ENCODE measurements at regions not wholly inside any gene's neighbourhood (a gene's known extent, or its start where the extent isn't known, plus 50 kb on each side); places are given as distances from the start of the nearest gene placed in this dataset.
"Not testable (repeated sequence)": the region's sequence is repeated elsewhere in the genome, so short reads cannot be mapped to it uniquely, and the experiment has no call there.

- DNase-seq: no peak
Measured at GRCh38 chr5:17989567-17990563, 355.6 kb downstream of the TAF11L14 start.

GRCh38 chr5:17991775-17992174 is 357.5 kb downstream of the TAF11L14 start:
- no peak for DNase-seq

- DNase-seq: no peak
Measured at GRCh38 chr5:17992291-17992690, 358.0 kb downstream of the TAF11L14 start.

- DNase-seq: no peak
Measured at GRCh38 chr5:17995997-17996396, 361.7 kb downstream of the TAF11L14 start.

GRCh38 chr5:17999858-18000257 is 365.6 kb downstream of the TAF11L14 start:
- no peak for DNase-seq

GRCh38 chr5:18000744-18001143 is 366.5 kb downstream of the TAF11L14 start:
- DNase-seq: no peak

- DNase-seq: no peak
Measured at GRCh38 chr5:18003312-18003711, 369.1 kb downstream of the TAF11L14 start.

- no peak for DNase-seq
Measured at GRCh38 chr5:18003784-18004183, 369.5 kb downstream of the TAF11L14 start.

- not testable (repeated sequence) for DNase-seq
Measured at GRCh38 chr5:18006235-18006634, 372.0 kb downstream of the TAF11L14 start.

GRCh38 chr5:18008940-18009339 is 374.7 kb downstream of the TAF11L14 start:
- DNase-seq: no peak

GRCh38 chr5:18010053-18010452 is 375.8 kb downstream of the TAF11L14 start:
- no peak for DNase-seq

GRCh38 chr5:18018472-18018871 is 384.2 kb downstream of the TAF11L14 start:
- no peak for DNase-seq

- no peak for DNase-seq
Measured at GRCh38 chr5:18023275-18023674, 389.0 kb downstream of the TAF11L14 start.

- no peak for DNase-seq
Measured at GRCh38 chr5:18023986-18024385, 389.7 kb downstream of the TAF11L14 start.

- no peak for DNase-seq
Measured at GRCh38 chr5:18024542-18024941, 390.3 kb downstream of the TAF11L14 start.

GRCh38 chr5:18027241-18027867 is 393.1 kb downstream of the TAF11L14 start:
- DNase-seq: no peak

- DNase-seq: no peak
Measured at GRCh38 chr5:18028036-18028435, 393.8 kb downstream of the TAF11L14 start.

GRCh38 chr5:18032744-18033143 is 398.5 kb downstream of the TAF11L14 start:
- no peak for DNase-seq

- DNase-seq: no peak
Measured at GRCh38 chr5:18036531-18036930, 402.3 kb downstream of the TAF11L14 start.

- DNase-seq: no peak
Measured at GRCh38 chr5:18037718-18038117, 403.5 kb downstream of the TAF11L14 start.

- no peak for DNase-seq
Measured at GRCh38 chr5:18043344-18043743, 409.1 kb downstream of the TAF11L14 start.

GRCh38 chr5:18048449-18048848 is 414.2 kb downstream of the TAF11L14 start:
- no peak for DNase-seq

- DNase-seq: no peak
Measured at GRCh38 chr5:18050345-18050744, 416.1 kb downstream of the TAF11L14 start.

- no peak for DNase-seq
Measured at GRCh38 chr5:18050776-18051175, 416.5 kb downstream of the TAF11L14 start.
